Stimulated activated CD8-positive, alpha-beta memory T cell treated with anti-CD3 and anti-CD28 coated beads, Interleukin-4, amount 100 ng/mL, for 24 hours (primary cell): ENCODE measurements at regions not wholly inside any gene's neighbourhood (a gene's known extent, or its start where the extent isn't known, plus 50 kb on each side); places are given as distances from the start of the nearest gene placed in this dataset.
"Not testable (repeated sequence)": the region's sequence is repeated elsewhere in the genome, so short reads cannot be mapped to it uniquely, and the experiment has no call there.

Experiments used
- DNase-seq: peaks from one replicate; pipeline ENCODE4 v3.0.0-alpha.2; 2020; ENCODE audit warnings: low read depth

DNA sequence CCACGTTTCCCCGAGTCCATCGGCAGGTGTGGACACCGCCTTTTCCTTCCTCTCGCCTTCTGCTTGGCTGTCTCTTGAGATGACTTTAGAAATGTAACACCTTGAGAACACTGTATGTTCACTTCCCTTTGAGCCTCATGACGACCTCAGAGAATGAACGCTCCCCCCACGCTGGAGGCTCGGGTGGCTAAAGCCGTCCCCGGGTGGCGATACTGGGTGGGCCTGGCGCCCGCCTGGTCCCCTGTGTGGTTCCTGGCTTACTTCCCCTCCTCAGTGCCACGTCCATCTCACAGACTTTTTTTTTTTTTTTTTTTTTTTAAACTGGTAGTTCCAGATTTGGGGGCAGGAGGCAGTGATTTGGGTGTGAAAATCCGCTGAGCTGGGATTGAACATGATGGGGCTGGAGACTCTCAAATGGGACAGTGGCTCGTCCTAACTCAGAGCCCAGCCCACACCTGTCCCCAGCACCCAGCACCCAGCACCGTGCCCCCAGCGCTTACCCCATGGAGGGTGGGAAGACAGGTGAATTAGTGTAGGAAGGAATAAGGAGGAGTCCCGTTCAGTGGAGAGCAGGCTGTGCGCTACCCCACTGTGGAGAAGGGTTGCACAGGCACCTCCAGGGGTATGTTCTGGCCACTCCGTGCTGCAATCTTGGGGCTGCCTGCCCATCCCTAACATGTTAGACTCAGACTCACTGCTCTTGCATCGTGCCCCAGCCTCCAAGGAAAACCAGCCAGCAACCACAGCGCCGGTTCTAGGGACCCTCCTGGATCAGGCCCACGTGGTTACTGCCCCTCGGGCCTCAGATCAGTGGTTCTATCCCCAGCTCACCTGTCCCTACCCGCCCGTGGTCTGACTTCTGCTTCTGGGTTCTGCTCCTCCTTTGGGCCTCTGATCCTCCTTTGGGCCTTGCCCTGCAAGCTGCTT lies 174.0 kb downstream of the ASB1 start:
- DNase-seq = no peak

- DNase-seq = no peak
Measured at GRCh38 chr2:238601433-238602222, 174.9 kb downstream of the ASB1 start.

DNA sequence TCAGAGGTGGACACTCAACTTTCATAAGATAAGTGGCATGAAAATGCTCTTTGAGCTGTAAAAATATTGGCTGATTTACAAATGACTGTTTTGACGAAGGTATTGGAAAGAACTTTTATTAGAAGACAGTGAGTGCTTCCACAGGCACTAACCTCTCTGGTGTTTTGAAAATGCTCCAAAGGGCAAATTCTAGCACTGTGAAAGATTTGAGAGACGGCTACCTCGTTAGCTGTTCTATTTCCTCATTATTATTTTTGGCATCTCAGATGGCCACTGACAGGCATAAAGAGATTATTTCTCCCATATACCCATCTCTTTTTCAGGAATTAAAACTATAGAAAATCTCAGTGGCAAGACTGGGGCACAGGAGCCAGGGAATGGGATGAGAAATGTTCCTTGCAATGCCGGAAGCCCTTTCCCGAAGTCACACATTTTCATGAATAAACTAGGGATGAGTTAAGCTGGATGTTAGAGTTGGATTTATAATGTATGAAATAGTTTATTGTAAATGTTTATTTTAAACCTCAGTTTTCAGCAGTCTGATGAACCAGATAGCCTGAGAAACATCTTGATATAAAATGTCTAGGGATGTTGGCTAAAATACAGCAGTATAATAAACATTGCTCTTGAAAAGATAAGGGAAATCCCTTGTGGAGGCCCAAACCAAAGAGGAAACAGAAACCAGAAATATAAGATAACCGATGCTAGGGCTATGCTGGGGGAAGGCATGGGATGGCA lies 175.7 kb downstream of the ASB1 start:
- DNase-seq = no peak

DNA sequence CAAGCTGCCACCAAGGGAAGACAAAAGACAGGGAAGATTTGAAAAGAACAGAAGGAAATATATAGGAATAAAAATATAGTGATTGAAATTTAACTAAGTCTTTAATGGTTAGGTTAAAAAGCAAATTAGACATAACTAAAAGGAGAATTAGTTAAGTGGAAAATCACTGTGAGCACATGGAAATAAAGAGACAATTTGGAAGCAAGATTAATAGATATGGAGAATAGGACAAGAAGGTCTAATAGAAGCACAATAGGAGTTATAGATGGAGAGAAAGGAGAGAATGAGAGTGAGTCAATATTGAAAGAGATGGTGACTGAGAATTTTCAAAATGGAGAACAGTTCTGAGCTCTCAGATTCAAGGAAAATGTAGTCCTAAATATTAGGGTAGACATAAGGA lies 176.9 kb downstream of the ASB1 start:
- DNase-seq = no peak

GRCh38 chr2:238606311-238606710 lies 179.6 kb downstream of the ASB1 start:
- no peak for DNase-seq

DNA sequence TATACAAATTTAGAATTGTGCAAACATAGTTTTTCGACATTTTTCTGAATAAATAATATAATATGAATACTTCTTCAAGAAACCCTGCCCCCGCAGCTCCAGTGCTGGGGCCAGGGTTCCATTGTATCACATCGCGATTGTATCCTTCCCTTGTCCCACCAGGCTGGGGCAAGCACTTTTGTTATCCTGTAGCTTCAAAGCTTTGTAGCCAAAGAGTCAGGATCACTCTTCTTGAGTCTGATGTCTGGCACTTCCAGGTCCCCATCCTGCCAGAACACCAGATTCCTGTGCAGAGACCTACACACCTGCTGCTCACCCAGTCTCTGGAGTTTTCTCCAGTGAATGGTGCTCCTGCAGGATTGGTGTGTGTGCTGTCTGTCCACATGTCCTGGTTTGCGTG lies 186.9 kb downstream of the ASB1 start:
- no peak for DNase-seq

GRCh38 chr2:238614376-238614775 lies 187.6 kb downstream of the ASB1 start:
- DNase-seq = no peak

GRCh38 chr2:238615187-238615586 lies 188.5 kb downstream of the ASB1 start:
- DNase-seq = no peak

- DNase-seq = no peak
Measured at GRCh38 chr2:238616681-238617080, 190.0 kb downstream of the ASB1 start.

DNA sequence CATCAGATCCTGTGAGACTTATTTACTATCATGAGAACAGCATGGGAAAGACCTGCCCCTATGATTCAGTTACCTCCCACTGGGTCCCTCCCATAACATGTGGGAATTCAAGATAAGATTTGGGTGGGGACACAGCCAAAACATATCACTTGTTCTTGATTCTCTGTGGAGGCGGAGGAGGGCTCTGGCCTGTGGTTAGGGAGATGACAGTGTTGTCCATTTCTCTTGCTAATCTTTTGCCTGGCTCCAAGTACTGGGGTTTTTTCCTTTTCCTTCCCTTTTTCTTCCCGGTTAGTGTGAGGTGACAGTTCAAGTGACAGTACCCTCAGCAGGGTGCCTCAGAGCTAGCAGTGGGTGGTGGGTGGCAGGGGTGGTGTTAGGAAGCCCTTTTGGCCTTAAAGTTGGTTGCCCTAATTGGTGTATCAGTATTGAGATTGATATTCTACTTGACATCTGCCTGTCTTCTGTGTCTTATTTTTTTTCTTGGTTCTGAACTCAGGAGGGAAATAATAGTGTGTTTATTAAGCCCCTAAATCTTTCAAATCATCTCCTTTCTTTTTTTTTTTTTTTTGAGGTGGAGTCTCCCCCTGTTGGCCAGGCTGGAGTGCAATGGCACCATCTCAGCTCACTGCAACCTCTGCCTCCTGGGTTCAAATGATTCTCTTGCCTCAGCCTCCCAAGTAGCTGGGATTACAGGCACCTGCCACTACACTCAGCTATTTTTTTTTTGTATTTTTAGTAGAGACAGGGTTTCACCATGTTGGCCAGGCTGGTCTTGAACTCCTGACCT lies 192.0 kb downstream of the ASB1 start:
- not testable (repeated sequence) for DNase-seq

- no peak for DNase-seq
Measured at GRCh38 chr2:238627899-238628298, 201.2 kb downstream of the ASB1 start.

- DNase-seq = no peak
Measured at GRCh38 chr2:238629064-238629463, 202.3 kb downstream of the ASB1 start.

DNA sequence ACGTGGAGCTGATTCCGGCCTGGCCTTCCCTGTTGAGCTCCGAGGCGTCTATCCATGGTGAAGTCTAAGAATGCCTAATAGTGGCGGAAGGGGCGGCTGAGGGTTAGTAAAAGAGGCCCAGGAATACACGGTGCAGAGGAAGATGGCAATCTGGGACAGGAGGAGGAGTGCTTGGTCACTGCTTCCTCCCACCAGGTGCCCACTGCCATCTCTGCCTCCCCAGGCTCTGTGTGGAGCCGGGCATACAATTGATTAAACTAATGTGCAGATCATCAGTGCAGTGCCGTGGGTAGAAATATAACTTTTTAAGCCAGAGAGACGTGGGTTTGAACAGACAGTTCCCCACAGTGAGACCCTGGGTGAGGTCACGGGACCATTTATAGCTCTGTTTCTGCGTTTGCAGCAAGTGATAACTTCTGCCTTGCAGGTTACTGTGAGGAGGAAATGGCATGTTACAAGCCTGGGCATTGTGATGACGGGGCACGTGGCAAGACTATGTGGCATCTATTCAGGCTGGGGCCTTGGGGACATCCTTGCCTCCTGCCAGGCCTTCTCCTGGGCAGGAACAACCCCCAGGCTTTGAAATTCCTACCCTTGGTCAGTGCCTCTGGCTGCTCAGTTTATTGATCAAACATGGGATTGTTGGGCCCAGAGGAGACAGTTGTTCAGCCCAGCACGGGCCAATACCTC lies 204.9 kb downstream of the ASB1 start:
- no peak for DNase-seq

DNA sequence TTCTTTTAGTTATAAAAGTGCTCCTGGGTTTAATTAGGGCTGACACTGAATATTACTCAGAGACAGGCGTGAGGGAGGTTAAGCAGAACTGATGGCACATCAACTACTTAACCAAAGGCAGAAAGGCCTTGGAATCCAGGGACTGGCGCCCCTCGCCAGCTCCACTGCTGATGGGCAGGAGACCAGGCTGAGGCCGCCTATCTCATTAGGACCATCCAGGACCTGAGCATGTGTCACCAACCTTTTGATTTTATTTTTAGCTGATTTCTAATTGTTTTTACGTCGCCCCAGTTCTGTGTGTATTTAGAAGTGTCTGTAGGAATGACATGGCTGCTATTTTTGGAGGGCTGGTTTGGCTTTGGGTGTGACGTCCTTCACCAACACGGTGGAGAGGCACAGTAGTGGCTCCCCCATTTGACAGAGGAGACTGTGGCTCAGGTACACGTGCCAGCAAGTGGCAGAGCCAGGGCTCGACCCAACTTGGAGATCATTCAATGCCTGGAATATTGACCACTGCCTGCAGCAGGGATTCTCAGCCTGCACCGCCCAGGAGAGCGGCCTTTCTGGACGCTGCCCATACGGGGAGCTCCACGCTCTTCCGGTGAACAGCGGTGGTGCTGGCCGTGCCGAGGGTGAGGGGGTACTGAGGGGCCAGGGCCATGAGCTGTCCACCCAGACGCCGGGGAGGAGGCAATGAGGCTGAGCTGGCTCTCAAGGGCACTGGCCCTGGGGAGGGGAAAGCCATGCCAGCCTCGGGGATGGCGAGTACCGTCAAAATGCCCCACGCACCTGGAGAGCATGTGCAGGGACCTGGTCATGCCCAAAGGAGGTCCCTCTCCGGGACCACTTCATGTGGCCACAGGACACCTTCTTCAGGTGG lies 205.7 kb downstream of the ASB1 start:
- DNase-seq = no peak

GRCh38 chr2:238633426-238634328 lies 206.9 kb downstream of the ASB1 start:
- DNase-seq = no peak

- DNase-seq = no peak
Measured at GRCh38 chr2:238634701-238635357, 208.1 kb downstream of the ASB1 start.

GRCh38 chr2:238635647-238636051 lies 208.9 kb downstream of the ASB1 start:
- DNase-seq = no peak
